Bronchial epithelial cell (primary cell): ENCODE measurements at regions not wholly inside any gene's neighbourhood (a gene's known extent, or its start where the extent isn't known, plus 50 kb on each side); places are given as distances from the start of the nearest gene placed in this dataset.
A peak's percentile ranks its signal among the peaks of the same experiment; 100 is the strongest.

Experiments used
- DNase-seq: peaks from one replicate; pipeline ENCODE4 v3.0.0-alpha.2; 2010; ENCODE audit warnings: low read depth
- FAIRE-seq: peaks from 2 replicates; lab custom pipeline; 2011; peaks lifted over from hg19 to GRCh38; lab: Jason Lieb, UNC
- H3K27me3 ChIP-seq: 2 replicates; pipeline ENCODE4 v1.5.1; 2011; ENCODE audit warnings: low read length; ENCODE audit not compliant: control insufficient read depth, insufficient read depth
- H3K36me3 ChIP-seq: 2 replicates; pipeline ENCODE4 v1.5.1; 2011; ENCODE audit warnings: low read length; ENCODE audit not compliant: control insufficient read depth, insufficient read depth
- H3K4me3 ChIP-seq: 2 replicates; pipeline ENCODE4 v1.5.1; 2011; ENCODE audit warnings: mild to moderate bottlenecking, low read depth, low read length, control low read depth
- CTCF ChIP-seq: IDR thresholded peaks from 2 replicates; pipeline ENCODE4 v1.5.1; 2011; ENCODE audit warnings: mild to moderate bottlenecking, moderate library complexity, low read length, control low read depth, inconsistent platforms; ENCODE audit not compliant: insufficient read depth, severe bottlenecking

- Histone ChIP-seq H3K4me3 (no peak overlapping the region), H3K36me3 (no peaks in the 10 kb centered on the region), H3K27me3 (no peaks in the 10 kb centered on the region)
- TF ChIP-seq CTCF, result no peak
- no peak for DNase-seq
- FAIRE-seq, result no peak
Measured at GRCh38 chr5:63812693-63813092, 149.6 kb downstream of the HTR1A start.

GRCh38 chr5:63811961-63812360, 150.3 kb downstream of the HTR1A start:
- FAIRE-seq (no peak), DNase-seq (no peak)
- Histone ChIP-seq H3K36me3 (no peaks in the 10 kb centered on the region), H3K27me3 (no peaks in the 10 kb centered on the region), H3K4me3 (no peak overlapping the region)
- TF ChIP-seq CTCF, result no peak

GRCh38 chr5:63811286-63811685, 151.0 kb downstream of the HTR1A start:
- FAIRE-seq (no peak), DNase-seq (no peak)
- Histone ChIP-seq H3K4me3 (no peak overlapping the region), H3K36me3 (no peaks in the 10 kb centered on the region), H3K27me3 (no peaks in the 10 kb centered on the region)
- TF ChIP-seq CTCF, result no peak

GRCh38 chr5:63805151-63805550, 157.1 kb downstream of the HTR1A start:
- no peak for TF ChIP-seq CTCF
- Histone ChIP-seq H3K27me3 (no peaks in the 10 kb centered on the region), H3K4me3 (no peak overlapping the region), H3K36me3 (no peaks in the 10 kb centered on the region)
- FAIRE-seq (no peak), DNase-seq (peak; percentile 29)

- TF ChIP-seq CTCF, result no peak
- Histone ChIP-seq H3K36me3 (no peaks in the 10 kb centered on the region), H3K4me3 (no peak overlapping the region), H3K27me3 (no peaks in the 10 kb centered on the region)
- FAIRE-seq (no peak), DNase-seq (no peak)
Measured at GRCh38 chr5:63803165-63803564, 159.1 kb downstream of the HTR1A start.

- no peak overlapping the region for H3K4me3 ChIP-seq
- no peak for DNase-seq
- no peaks in the 10 kb centered on the region for H3K36me3 ChIP-seq
- no peak for FAIRE-seq
- no peaks in the 10 kb centered on the region for H3K27me3 ChIP-seq
- TF ChIP-seq CTCF, result no peak
Measured at GRCh38 chr5:63794979-63795378, 167.3 kb downstream of the HTR1A start.
